Astrocyte of the cerebellum (primary cell): ENCODE measurements at regions not wholly inside any gene's neighbourhood (a gene's known extent, or its start where the extent isn't known, plus 50 kb on each side); places are given as distances from the start of the nearest gene placed in this dataset.

Experiments used
- DNase-seq: peaks from one replicate; pipeline ENCODE4 v3.0.0-alpha.2; 2011; ENCODE audit warnings: low read depth
- H3K4me3 ChIP-seq: 2 replicates; pipeline ENCODE4 v1.5.1; 2011; ENCODE audit warnings: mild to moderate bottlenecking, low read depth, low read length, moderate library complexity
- in situ Hi-C: cut with HindIII; loops from 2 replicates; pipeline ENCODE4 v1.10.0; 2017; ENCODE audit warnings: low sequenced_read_pairs
- TF ChIP-seq, protein P1 (sequence below): IDR thresholded peaks from 2 replicates; pipeline ENCODE4 v1.5.1; 2012; ENCODE audit warnings: low read length, low read depth, moderate library complexity, mild to moderate bottlenecking; ENCODE audit errors: missing control alignments

DNA sequence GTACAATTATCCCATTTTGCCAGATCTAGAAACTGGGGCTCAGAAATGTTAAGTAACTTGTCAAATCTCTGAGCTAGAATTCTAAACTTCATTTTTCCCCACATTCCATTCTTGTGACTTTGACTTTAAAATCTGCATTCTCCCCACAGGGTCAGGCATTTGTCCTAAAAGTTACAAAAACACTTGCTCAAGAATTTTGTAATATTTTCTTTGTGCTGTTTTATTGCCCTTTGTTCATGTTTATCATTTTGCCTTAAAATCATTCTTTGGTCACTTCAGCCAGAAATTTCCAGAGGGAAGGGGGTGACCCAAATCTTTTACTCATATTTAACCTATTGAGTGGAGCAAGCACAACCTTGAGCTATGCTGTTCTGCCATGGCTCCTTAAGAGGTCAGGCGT lies 120.1 kb upstream of the CCL21 start:
- no peak for DNase-seq
- in situ Hi-C loops, result no loop called here
- TF ChIP-seq, protein P1, sequence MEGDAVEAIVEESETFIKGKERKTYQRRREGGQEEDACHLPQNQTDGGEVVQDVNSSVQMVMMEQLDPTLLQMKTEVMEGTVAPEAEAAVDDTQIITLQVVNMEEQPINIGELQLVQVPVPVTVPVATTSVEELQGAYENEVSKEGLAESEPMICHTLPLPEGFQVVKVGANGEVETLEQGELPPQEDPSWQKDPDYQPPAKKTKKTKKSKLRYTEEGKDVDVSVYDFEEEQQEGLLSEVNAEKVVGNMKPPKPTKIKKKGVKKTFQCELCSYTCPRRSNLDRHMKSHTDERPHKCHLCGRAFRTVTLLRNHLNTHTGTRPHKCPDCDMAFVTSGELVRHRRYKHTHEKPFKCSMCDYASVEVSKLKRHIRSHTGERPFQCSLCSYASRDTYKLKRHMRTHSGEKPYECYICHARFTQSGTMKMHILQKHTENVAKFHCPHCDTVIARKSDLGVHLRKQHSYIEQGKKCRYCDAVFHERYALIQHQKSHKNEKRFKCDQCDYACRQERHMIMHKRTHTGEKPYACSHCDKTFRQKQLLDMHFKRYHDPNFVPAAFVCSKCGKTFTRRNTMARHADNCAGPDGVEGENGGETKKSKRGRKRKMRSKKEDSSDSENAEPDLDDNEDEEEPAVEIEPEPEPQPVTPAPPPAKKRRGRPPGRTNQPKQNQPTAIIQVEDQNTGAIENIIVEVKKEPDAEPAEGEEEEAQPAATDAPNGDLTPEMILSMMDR, result no peak
- H3K4me3 ChIP-seq, result no peak overlapping the region

DNA sequence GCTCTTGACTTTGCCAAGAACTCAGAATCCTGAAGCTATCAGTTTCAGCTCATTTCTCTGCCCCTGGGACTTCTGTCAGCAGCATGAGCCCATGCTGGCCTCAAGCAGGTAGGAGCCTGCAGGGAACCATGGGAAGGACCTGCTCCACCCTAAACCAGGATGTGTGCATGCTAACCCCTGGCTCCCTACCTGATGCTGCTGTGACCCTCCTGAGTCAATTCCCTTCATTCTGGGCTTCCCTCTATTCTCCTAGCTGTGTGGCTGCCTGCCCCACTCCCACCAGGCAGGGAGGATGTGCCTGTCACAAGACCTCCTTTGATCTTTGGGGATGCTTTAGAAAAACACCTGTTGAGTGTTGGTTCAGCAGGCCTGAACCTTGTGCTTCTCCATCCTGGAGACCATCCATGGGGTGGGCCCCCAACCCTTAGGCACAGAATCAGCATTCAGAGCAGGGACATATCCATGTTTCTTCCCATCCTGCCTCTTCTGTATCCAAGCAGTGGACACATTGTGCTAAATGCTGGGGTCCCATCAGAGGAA lies 117.1 kb upstream of the CCL21 start:
- no peak for DNase-seq
- TF ChIP-seq, protein P1, result no peak
- no peak overlapping the region for H3K4me3 ChIP-seq
- in situ Hi-C loops, result no loop called here

DNA sequence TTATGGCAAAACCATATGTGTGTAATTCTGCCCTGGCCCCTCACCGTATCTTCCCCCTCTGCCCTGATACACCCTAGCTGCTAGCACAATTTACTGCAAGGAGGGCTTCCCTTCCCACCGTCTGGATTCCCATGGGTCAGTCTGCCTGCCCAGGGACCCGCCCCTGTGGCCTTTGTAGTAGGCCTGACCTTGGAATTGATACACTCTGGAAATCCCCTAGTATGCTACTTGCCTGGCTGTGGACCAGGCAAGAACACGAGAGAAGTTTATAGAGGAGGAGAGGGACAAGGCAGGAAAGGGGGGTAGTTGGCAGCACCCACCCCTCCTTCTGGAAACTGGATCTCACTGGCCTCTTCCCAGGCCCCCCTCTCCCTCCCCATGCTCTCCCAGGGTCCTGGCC lies 115.8 kb upstream of the CCL21 start:
- TF ChIP-seq, protein P1, result no peak
- DNase-seq, result no peak
- in situ Hi-C loops, result no loop called here
- H3K4me3 ChIP-seq, result no peak overlapping the region

DNA sequence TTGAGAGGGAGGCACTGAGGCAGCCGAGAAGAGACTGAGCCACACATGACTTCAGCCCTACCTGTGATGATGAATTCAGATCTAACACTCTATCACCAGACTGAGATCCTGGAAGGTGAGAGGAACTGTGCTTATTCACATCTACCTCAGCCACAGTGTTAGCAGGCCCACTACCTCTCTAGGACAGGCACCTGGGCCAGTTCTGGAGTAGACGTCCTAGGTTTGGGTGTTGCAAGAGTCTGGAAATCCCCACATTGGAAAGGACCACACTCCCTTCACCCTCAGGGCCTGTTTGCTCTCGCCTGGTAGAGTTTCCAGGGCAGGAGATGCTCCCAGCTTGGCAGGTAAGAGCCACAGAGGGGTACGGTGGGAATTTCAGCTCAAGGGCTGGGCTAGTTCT lies 113.8 kb upstream of the CCL21 start:
- TF ChIP-seq, protein P1, result no peak
- in situ Hi-C loops, result loop anchor here (5.0 kb wide), 1 partner anchor 56 kb away; no protein-coding TSS in a partner anchor
- DNase-seq, result no peak
- no peak overlapping the region for H3K4me3 ChIP-seq

DNA sequence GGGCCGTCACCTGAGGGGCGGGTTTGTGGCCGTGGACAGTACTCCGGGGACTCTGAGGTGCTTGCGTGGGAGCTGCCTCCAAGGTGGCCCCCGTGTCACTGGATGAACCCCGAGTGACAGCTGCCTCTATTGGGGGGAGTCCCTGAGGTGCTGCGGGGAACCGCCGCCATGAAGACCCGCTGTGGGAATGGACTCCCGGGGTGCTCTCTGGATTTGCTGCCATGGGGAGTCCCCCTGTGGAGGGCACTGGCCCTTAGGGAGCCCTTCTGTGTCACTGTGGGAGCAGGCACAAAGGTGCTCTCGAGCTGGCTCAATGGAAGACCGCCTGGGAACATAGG lies 100.2 kb upstream of the CCL21 start:
- no peak for DNase-seq
- in situ Hi-C loops, result no loop called here
- TF ChIP-seq, protein P1, result no peak
- H3K4me3 ChIP-seq, result no peak overlapping the region

DNA sequence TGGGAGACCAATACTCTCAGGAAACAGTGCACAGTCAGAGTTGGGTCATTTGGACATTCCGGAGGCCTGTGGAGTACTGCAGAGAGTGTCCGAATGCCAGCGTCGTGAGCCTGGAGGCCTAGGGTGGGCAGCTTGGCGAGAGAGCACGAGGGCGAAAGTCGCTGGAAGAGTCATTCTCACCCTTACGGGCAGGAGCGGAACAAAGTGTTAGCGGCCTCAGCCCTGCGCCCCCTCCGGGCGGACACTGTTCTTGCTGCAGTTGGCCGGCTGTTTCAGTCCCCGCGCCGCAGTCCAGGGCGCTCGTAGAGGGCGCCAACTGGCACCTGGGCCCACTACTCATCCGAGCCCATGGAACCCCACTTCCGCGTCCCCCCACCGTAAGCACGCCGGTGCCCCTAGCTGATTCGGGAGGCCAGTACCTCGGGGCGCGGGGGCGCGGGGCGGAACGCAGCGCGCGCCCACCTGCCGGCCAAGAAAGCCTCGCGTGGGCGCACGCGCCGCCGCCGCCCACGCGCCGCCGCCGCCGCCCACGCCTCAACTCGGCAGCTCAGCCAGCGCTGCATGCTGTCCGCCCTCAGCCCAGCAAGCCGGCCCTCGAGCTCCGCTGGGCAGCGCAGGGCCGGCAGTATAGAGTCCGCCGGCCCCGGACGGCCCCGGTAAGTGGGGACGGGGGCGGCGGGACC lies 99.7 kb upstream of the CCL21 start:
- TF ChIP-seq, protein P1, result peak; percentile 38
- no peak overlapping the region for H3K4me3 ChIP-seq
- DNase-seq, result no peak
- in situ Hi-C loops, result no loop called here
